Caco-2 (cell line): ENCODE measurements at regions not wholly inside any gene's neighbourhood (a gene's known extent, or its start where the extent isn't known, plus 50 kb on each side); places are given as distances from the start of the nearest gene placed in this dataset.

ENCODE experiments used
- BruUV-seq: library from RNA; stranded (reverse); fragments of 400-500 nt; replicated peaks from 2 replicates; lab custom pipeline; 2021; lab: Mats Ljungman, UMichigan
- CTCF ChIA-PET: fragments of 300-600 bp; sonication (Branson Sonifier 250); formaldehyde crosslinking; loops from one replicate; lab custom pipeline; 2022; ENCODE audit warnings: antibody characterized with exemption; lab: Charles Lee
- POLR2A ChIA-PET: fragments of 300-600 bp; sonication (Branson Sonifier 250); formaldehyde crosslinking; loops from one replicate; lab custom pipeline; 2022; ENCODE audit warnings: antibody characterized with exemption; lab: Charles Lee
- DNase-seq, 2 experiments: peaks; one replicate each; pipeline versions ENCODE4 v3.0.0 to v3.0.0-alpha.2; 2020 to 2022
- H3K27me3 ChIP-seq: replicated peaks from 2 replicates; pipeline ENCODE4 v1.6.0; 2011; ENCODE audit warnings: low read length; ENCODE audit not compliant: control insufficient read depth, insufficient read depth
- H3K36me3 ChIP-seq: 2 replicates; pipeline ENCODE4 v1.5.1; 2011; ENCODE audit warnings: low read length; ENCODE audit not compliant: control insufficient read depth, insufficient read depth
- H3K4me1 ChIP-seq: fragments of 250-450 bp; sonication (Bioruptor Pico); 2 replicates; pipeline ENCODE4 v1.5.1; 2020; ENCODE audit warnings: mild to moderate bottlenecking
- H3K4me3 ChIP-seq: 2 replicates; pipeline ENCODE4 v1.5.1; 2011; ENCODE audit warnings: low read depth, mild to moderate bottlenecking, control low read depth, low read length
- H3K9me3 ChIP-seq: fragments of 250-450 bp; sonication (Bioruptor Pico); 2 replicates; pipeline ENCODE4 v1.5.1; 2020; ENCODE audit warnings: mild to moderate bottlenecking, moderate library complexity
- H3K27ac Mint-ChIP-seq: one replicate; pipeline ENCODE4 v1.8.0; 2022; ENCODE audit warnings: mixed read lengths; ENCODE audit not compliant: unreplicated experiment
- H3K27me3 Mint-ChIP-seq: one replicate; pipeline ENCODE4 v1.8.0; 2022; ENCODE audit warnings: mixed read lengths; ENCODE audit not compliant: insufficient read depth, unreplicated experiment
- H3K36me3 Mint-ChIP-seq: one replicate; pipeline ENCODE4 v1.8.0; 2022; ENCODE audit warnings: mild to moderate bottlenecking, mixed read lengths; ENCODE audit not compliant: insufficient read depth, unreplicated experiment
- H3K4me1 Mint-ChIP-seq: one replicate; pipeline ENCODE4 v1.8.0; 2022; ENCODE audit warnings: low read depth, mixed read lengths; ENCODE audit not compliant: unreplicated experiment
- H3K4me3 Mint-ChIP-seq: one replicate; pipeline ENCODE4 v1.8.0; 2022; ENCODE audit warnings: mild to moderate bottlenecking, moderate library complexity, mixed read lengths; ENCODE audit not compliant: unreplicated experiment
- H3K9me3 Mint-ChIP-seq: one replicate; pipeline ENCODE4 v1.8.0; 2022; ENCODE audit warnings: mixed read lengths; ENCODE audit not compliant: unreplicated experiment
- intact Hi-C: fragments of 100-400 bp; cut with micrococcal nuclease; formaldehyde crosslinking; loops from one replicate; pipeline ENCODE4 v1.10.0; 2022; ENCODE audit not compliant: unreplicated experiment
- TF ChIP-seq, protein P1 (sequence below), 2 experiments: fragments of 200-600 bp in 1 of 2; IDR thresholded peaks; 1 replicate in 1 of 2; 2 replicates in 1 of 2; pipeline versions ENCODE4 v1.5.1 to v1.8.0; 2011 to 2022; ENCODE audit warnings: antibody characterized with exemption in 1 of 2, control low read depth in 1 of 2, inconsistent platforms in 1 of 2, low read depth in 1 of 2, low read length in 1 of 2, mild to moderate bottlenecking in 1 of 2, moderate library complexity in 1 of 2; ENCODE audit not compliant: insufficient read depth in 1 of 2, severe bottlenecking in 1 of 2, unreplicated experiment in 1 of 2

GRCh38 chr11:88036701-88037100 lies 138.5 kb downstream of the RAB38 start:
- ChIA-PET POLR2A (no interaction called here), CTCF (no interaction called here)
- no TSS peak for BruUV-seq
- Histone ChIP-seq H3K36me3 (no peaks in the 10 kb centered on the region), H3K9me3 (no peaks in the 10 kb centered on the region), H3K4me3 (no peak overlapping the region), H3K27me3 (no peaks in the 10 kb centered on the region), H3K4me1 (no peaks in the 10 kb centered on the region)
- Mint-ChIP-seq H3K27ac (no peak overlapping the region), H3K4me3 (no peak overlapping the region), H3K9me3 (peaks cover 9% of the 10 kb centered on the region), H3K4me1 (no peaks in the 10 kb centered on the region), H3K36me3 (no peaks in the 10 kb centered on the region), H3K27me3 (peaks cover 5% of the 10 kb centered on the region)
- TF ChIP-seq, protein P1, sequence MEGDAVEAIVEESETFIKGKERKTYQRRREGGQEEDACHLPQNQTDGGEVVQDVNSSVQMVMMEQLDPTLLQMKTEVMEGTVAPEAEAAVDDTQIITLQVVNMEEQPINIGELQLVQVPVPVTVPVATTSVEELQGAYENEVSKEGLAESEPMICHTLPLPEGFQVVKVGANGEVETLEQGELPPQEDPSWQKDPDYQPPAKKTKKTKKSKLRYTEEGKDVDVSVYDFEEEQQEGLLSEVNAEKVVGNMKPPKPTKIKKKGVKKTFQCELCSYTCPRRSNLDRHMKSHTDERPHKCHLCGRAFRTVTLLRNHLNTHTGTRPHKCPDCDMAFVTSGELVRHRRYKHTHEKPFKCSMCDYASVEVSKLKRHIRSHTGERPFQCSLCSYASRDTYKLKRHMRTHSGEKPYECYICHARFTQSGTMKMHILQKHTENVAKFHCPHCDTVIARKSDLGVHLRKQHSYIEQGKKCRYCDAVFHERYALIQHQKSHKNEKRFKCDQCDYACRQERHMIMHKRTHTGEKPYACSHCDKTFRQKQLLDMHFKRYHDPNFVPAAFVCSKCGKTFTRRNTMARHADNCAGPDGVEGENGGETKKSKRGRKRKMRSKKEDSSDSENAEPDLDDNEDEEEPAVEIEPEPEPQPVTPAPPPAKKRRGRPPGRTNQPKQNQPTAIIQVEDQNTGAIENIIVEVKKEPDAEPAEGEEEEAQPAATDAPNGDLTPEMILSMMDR (IDR thresholded peaks at IDR 0.05; ENCODE audit: insufficient read depth in 1 of 2, low read depth in 1 of 2, low read length in 1 of 2, severe bottlenecking in 1 of 2, unreplicated experiment in 1 of 2): no peak
- no peak for DNase-seq
- intact Hi-C loops: no loop called here

DNA sequence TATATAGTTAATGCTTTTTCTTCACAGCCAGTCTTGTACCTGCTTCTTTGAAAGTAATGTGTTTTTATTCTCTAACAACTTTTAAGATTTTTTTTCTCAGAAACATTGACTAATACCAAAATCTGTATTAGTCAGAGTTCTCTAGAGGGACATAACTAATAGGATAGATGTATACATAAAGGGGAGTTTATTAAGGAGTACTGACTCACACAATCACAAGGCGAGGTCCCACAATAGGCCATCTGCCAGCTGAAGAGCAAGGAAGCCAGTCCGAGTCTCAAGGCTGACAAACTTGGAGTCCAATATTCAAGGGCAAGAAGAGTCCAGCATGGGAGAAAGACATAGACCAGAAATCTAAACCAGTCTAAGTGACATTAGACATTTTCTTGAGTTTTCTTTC lies 140.0 kb downstream of the RAB38 start:
- Mint-ChIP-seq H3K27ac (no peak overlapping the region), H3K9me3 (peaks cover 9% of the 10 kb centered on the region), H3K27me3 (no peaks in the 10 kb centered on the region), H3K4me3 (no peak overlapping the region), H3K36me3 (no peaks in the 10 kb centered on the region), H3K4me1 (no peaks in the 10 kb centered on the region)
- no peaks in the 10 kb centered on the region for H3K9me3 ChIP-seq
- H3K4me3 ChIP-seq: no peak overlapping the region
- no peaks in the 10 kb centered on the region for H3K4me1 ChIP-seq
- no peak for DNase-seq
- intact Hi-C loops: no loop called here
- BruUV-seq: no TSS peak
- ChIA-PET POLR2A (no interaction called here), CTCF (no interaction called here)
- H3K36me3 ChIP-seq: no peaks in the 10 kb centered on the region
- TF ChIP-seq, protein P1 (IDR thresholded peaks at IDR 0.05; ENCODE audit: insufficient read depth in 1 of 2, low read depth in 1 of 2, low read length in 1 of 2, severe bottlenecking in 1 of 2, unreplicated experiment in 1 of 2): no peak
- H3K27me3 ChIP-seq: no peaks in the 10 kb centered on the region

- Histone ChIP-seq H3K36me3 (no peaks in the 10 kb centered on the region), H3K4me3 (no peak overlapping the region), H3K27me3 (no peaks in the 10 kb centered on the region), H3K9me3 (no peaks in the 10 kb centered on the region), H3K4me1 (no peaks in the 10 kb centered on the region)
- CTCF ChIA-PET: no interaction called here
- TF ChIP-seq, protein P1 (IDR thresholded peaks at IDR 0.05; ENCODE audit: insufficient read depth in 1 of 2, low read depth in 1 of 2, low read length in 1 of 2, severe bottlenecking in 1 of 2, unreplicated experiment in 1 of 2): no peak
- intact Hi-C loops: no loop called here
- H3K27ac Mint-ChIP-seq: no peak overlapping the region
- no peaks in the 10 kb centered on the region for H3K9me3 Mint-ChIP-seq
- no peaks in the 10 kb centered on the region for H3K27me3 Mint-ChIP-seq
- peaks cover 6% of the 10 kb centered on the region for H3K4me1 Mint-ChIP-seq
- POLR2A ChIA-PET: no interaction called here
- H3K4me3 Mint-ChIP-seq: no peak overlapping the region
- no peaks in the 10 kb centered on the region for H3K36me3 Mint-ChIP-seq
- no TSS peak for BruUV-seq
- DNase-seq: no peak
Measured at GRCh38 chr11:88017666-88018065, 157.6 kb downstream of the RAB38 start.
